GM19238 (cell line): ENCODE measurements at regions not wholly inside any gene's neighbourhood (a gene's known extent, or its start where the extent isn't known, plus 50 kb on each side); places are given as distances from the start of the nearest gene placed in this dataset.
A peak's percentile ranks its signal among the peaks of the same experiment; 100 is the strongest.

Experiments used
- DNase-seq: peaks from one replicate; pipeline ENCODE4 v3.0.0; 2011; ENCODE audit warnings: low spot score; ENCODE audit not compliant: insufficient read length

GRCh38 chr7:31398815-31399214, 58.3 kb upstream of the NEUROD6 start:
- no peak for DNase-seq

GRCh38 chr7:31407178-31407676, 66.7 kb upstream of the NEUROD6 start:
- DNase-seq, result no peak

- DNase-seq, result no peak
Observed at GRCh38 chr7:31408140-31408729, 67.7 kb upstream of the NEUROD6 start.

- no peak for DNase-seq
Observed at GRCh38 chr7:31410265-31410664, 69.7 kb upstream of the NEUROD6 start.

GRCh38 chr7:31411416-31411815, 70.9 kb upstream of the NEUROD6 start:
- no peak for DNase-seq

GRCh38 chr7:31413766-31414165, 73.2 kb upstream of the NEUROD6 start:
- no peak for DNase-seq

GRCh38 chr7:31416381-31416870, 75.9 kb upstream of the NEUROD6 start:
- DNase-seq, result no peak

GRCh38 chr7:31418928-31419327, 78.4 kb upstream of the NEUROD6 start:
- DNase-seq, result no peak

GRCh38 chr7:31419505-31420055, 79.1 kb upstream of the NEUROD6 start:
- no peak for DNase-seq

- no peak for DNase-seq
Observed at GRCh38 chr7:31420948-31421347, 80.4 kb upstream of the NEUROD6 start.

GRCh38 chr7:31421607-31422006, 81.1 kb upstream of the NEUROD6 start:
- no peak for DNase-seq

GRCh38 chr7:31423994-31424393, 83.5 kb upstream of the NEUROD6 start:
- DNase-seq, result no peak

- DNase-seq, result no peak
Observed at GRCh38 chr7:31432176-31432575, 81.7 kb upstream of the ITPRID1 start.

- no peak for DNase-seq
Observed at GRCh38 chr7:31432836-31433340, 81.0 kb upstream of the ITPRID1 start.

- no peak for DNase-seq
Observed at GRCh38 chr7:31437250-31437865, 76.5 kb upstream of the ITPRID1 start.

- DNase-seq, result no peak
Observed at GRCh38 chr7:31439165-31439564, 74.7 kb upstream of the ITPRID1 start.

GRCh38 chr7:31440511-31440910, 73.4 kb upstream of the ITPRID1 start:
- no peak for DNase-seq

GRCh38 chr7:31442626-31443025, 71.3 kb upstream of the ITPRID1 start:
- DNase-seq, result no peak

- peak; percentile 16 for DNase-seq
Observed at GRCh38 chr7:31443457-31443856, 70.4 kb upstream of the ITPRID1 start.

GRCh38 chr7:31444196-31444595, 69.7 kb upstream of the ITPRID1 start:
- no peak for DNase-seq

- no peak for DNase-seq
Observed at GRCh38 chr7:31445686-31446355, 68.1 kb upstream of the ITPRID1 start.

GRCh38 chr7:31448649-31449048, 65.2 kb upstream of the ITPRID1 start:
- DNase-seq, result no peak
